ENCODE measurements at regions not wholly inside any gene's neighbourhood (a gene's known extent, or its start where the extent isn't known, plus 50 kb on each side); places are given as distances from the start of the nearest gene placed in this dataset.

DNA sequence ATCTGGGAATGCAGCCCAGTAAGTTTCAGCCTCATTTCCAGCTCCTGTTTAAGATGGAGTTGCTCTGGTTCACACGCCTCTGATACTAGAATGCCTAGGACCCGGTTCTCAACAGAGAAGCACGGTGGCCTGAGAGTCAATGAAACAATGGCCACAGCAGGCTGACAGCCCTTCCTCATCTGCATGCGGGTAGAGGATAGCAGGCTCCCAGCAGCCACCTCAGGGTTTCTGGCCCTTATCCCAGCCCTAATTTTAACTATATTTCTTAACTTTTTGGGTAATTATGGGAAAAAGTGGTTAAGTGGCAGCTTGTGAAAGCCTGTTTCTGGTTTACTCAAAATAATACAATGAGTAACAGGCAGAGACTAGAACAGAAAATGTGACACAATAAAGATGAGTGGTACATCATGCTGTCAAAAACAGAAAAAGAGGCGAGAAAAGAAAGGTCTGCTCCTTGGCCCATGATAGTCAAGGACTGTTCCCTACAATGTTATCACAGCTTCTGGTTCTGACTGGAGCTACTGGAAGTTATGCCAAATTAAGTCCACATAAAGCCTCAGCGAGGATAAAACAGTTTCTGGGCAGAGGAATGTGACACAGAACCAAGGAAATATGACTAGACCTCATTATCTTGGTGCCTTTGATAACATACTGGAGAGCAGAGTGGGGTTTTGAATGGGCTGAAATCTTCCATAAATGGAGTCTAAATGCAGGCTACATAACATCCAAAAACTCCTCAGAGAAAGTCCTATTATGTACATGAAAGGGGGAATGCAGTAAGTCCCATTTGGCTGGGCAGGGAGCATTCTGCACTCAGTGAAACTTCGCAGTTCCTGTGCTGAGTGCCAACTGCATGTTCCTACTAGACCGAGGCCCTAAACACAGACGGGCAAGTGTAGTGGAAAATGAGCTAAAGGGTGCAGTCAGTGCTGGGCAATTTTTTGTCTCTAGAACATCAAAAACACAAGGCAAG lies 92.1 kb downstream of the NIBAN1 start:
- TF ChIP-seq, protein P1, sequence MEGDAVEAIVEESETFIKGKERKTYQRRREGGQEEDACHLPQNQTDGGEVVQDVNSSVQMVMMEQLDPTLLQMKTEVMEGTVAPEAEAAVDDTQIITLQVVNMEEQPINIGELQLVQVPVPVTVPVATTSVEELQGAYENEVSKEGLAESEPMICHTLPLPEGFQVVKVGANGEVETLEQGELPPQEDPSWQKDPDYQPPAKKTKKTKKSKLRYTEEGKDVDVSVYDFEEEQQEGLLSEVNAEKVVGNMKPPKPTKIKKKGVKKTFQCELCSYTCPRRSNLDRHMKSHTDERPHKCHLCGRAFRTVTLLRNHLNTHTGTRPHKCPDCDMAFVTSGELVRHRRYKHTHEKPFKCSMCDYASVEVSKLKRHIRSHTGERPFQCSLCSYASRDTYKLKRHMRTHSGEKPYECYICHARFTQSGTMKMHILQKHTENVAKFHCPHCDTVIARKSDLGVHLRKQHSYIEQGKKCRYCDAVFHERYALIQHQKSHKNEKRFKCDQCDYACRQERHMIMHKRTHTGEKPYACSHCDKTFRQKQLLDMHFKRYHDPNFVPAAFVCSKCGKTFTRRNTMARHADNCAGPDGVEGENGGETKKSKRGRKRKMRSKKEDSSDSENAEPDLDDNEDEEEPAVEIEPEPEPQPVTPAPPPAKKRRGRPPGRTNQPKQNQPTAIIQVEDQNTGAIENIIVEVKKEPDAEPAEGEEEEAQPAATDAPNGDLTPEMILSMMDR (IDR thresholded peaks at IDR 0.05; ENCODE audit: low read depth, low read length, poor library complexity, severe bottlenecking) = no peak
- no peak for TF ChIP-seq EZH2phosphoT487 (IDR thresholded peaks at IDR 0.05; ENCODE audit: borderline replicate concordance, low read length)

All from DOHH2 (cell line).